Choroid plexus epithelial cell (primary cell): ENCODE measurements at regions not wholly inside any gene's neighbourhood (a gene's known extent, or its start where the extent isn't known, plus 50 kb on each side); places are given as distances from the start of the nearest gene placed in this dataset.
"Not testable (repeated sequence)": the region's sequence is repeated elsewhere in the genome, so short reads cannot be mapped to it uniquely, and the experiment has no call there.

Source experiments
- DNase-seq: peaks from one replicate; pipeline ENCODE4 v3.0.0-alpha.2; 2010; ENCODE audit warnings: low read depth
- H3K4me3 ChIP-seq: 2 replicates; pipeline ENCODE4 v1.5.1; 2011; ENCODE audit warnings: low read depth, mild to moderate bottlenecking, control low read depth, low read length, moderate library complexity
- TF ChIP-seq, protein P1 (sequence below): conservative IDR thresholded peaks from 2 replicates; pipeline ENCODE4 v1.5.1; 2011; ENCODE audit warnings: low read depth, mild to moderate bottlenecking, control low read depth, inconsistent platforms, low read length, moderate library complexity

DNA sequence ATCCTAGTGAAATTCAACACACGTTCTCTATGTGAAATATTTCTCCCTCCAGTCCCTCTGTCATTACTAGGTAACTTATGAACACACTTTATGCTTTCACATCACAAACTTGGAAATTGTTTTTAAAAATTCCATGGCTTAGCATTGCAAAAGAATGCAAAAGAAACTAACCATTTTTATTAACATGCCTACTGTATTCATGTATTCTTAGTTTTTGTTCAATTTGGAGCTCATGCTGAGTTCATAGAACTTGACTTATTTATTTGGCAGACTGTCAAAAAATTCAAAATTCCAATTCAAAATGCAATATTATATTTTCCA, 155.0 kb upstream of the SEMA3C start:
- TF ChIP-seq, protein P1, sequence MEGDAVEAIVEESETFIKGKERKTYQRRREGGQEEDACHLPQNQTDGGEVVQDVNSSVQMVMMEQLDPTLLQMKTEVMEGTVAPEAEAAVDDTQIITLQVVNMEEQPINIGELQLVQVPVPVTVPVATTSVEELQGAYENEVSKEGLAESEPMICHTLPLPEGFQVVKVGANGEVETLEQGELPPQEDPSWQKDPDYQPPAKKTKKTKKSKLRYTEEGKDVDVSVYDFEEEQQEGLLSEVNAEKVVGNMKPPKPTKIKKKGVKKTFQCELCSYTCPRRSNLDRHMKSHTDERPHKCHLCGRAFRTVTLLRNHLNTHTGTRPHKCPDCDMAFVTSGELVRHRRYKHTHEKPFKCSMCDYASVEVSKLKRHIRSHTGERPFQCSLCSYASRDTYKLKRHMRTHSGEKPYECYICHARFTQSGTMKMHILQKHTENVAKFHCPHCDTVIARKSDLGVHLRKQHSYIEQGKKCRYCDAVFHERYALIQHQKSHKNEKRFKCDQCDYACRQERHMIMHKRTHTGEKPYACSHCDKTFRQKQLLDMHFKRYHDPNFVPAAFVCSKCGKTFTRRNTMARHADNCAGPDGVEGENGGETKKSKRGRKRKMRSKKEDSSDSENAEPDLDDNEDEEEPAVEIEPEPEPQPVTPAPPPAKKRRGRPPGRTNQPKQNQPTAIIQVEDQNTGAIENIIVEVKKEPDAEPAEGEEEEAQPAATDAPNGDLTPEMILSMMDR, result no peak
- no peak overlapping the region for H3K4me3 ChIP-seq
- no peak for DNase-seq

DNA sequence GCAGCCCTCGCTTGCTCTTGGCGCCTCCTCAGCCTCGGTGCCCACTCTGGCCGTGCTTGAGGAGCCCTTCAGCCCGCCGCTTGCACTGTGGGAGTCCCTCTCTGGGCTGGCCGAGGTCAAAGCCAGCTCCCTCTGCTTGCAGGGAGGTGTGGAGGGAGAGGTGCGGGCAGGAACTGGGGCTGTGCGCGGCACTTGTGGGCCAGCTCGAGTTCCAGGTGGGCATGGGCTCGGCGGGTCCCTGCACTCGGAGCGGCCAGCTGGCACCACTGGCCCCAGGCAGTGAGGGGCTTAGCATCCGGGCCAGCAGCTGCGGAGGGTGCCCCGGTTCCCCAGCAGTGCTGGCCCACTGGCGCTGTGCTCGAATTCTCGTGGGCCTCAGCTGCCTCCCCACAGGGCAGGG, 152.1 kb upstream of the SEMA3C start:
- TF ChIP-seq, protein P1, result no peak
- no peak overlapping the region for H3K4me3 ChIP-seq
- no peak for DNase-seq

DNA sequence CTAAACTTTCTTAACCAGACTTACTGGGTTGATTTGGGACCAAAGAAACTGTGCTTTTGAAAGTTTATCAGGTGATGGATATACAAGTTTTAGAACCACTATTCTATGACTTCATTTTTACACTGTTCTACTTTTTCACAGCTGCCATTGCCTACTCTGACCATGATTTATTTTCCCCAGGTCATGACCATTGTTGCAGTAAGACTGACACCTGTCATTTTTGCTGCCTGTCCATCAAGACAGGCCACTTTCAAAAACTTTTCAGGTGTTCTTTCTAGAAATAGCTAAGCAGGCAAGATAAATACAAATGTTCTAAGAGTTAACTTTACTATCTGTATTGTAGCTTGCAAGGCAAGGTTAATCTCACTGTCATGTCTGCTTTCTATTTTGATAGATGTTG, 147.9 kb upstream of the SEMA3C start:
- TF ChIP-seq, protein P1, result no peak
- no peak for DNase-seq
- no peak overlapping the region for H3K4me3 ChIP-seq

DNA sequence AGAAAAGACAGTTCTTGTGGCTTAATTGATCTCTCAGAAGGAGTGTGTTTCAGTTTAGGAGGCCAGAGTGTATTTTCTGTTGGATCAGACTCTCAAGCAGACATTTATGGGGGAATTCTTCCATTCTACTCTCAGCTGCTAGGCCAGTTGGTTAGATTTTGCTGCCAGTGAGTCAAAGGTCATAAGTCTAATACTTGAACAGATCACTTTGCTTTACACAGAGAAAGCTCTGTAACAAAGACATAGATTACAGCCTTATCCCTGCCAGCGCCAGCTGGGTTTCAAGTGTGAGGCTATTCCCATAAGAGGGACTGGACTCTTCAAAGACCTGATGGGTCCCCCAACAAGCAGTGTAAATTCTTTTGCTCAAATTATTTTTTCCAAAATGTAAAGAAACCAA, 145.6 kb upstream of the SEMA3C start:
- TF ChIP-seq, protein P1, result no peak
- peak; percentile 38 for DNase-seq
- no peak overlapping the region for H3K4me3 ChIP-seq

DNA sequence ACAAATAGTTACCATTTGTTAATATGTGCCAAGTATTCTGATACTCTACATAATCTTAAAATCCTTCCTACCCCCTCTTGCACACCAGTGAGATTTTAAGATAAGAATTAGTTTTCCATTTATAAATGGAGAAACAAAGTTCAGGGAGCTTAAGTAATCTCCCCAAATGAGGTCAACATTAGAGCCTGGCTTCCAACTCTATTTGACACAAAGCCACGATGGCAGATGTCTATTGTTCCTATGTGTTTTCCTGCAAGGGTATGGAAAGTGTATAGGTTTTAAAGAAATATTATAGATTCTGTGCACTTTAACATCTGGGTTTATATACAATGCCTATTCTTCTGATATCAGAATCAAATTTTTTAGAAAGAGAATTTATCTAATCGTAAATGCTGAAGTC, 143.9 kb upstream of the SEMA3C start:
- no peak overlapping the region for H3K4me3 ChIP-seq
- DNase-seq, result no peak
- TF ChIP-seq, protein P1, result no peak

DNA sequence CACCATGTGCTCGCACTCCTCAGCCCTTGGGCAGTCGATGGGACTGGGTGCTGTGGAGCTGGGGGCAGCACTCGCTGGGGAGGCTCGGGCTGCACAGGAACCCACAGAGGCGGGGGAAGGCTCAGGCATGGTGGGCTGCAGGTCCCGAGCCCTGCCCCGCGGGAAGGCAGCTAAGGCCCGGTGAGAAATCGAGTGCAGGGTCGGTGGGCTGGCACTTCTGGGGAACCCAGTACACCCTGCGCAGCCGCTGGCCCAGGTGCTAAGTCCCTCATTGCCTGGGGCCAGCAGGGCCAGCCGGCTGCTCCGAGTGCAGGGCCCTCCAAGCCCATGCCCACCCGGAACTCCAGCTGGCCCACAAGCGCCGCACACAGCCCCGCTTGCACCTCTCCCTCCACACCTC, 138.6 kb upstream of the SEMA3C start:
- not testable (repeated sequence) for H3K4me3 ChIP-seq, DNase-seq

DNA sequence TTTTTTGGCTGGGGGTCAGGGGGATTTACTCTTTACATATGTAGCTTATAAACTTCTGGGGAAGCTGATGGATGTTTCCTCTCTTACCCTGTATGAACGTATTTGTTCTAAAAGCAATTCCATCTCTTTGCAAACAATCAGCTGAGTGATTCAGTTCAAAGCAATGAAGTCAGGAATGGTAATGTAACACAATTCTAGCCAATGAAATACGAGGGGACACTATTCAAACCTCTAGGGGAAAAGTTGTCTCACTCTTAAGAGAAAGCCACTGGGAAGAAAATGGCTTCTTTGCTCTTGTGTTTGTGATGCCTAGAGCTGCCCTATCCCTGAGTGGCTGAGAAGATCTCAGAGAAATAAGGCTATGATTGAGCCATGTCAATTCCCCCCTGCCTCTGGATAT, 134.8 kb upstream of the SEMA3C start:
- TF ChIP-seq, protein P1, result no peak
- peak; percentile 28 for DNase-seq

More for the DNA sequence above, 134.8 kb upstream of the SEMA3C start:
- no peak overlapping the region for H3K4me3 ChIP-seq
